H9 (cell line): ENCODE measurements at regions not wholly inside any gene's neighbourhood (a gene's known extent, or its start where the extent isn't known, plus 50 kb on each side); places are given as distances from the start of the nearest gene placed in this dataset.

Experiments used
- DNase-seq: peaks from one replicate; pipeline ENCODE4 v3.0.0-alpha.2; 2017
- H2AFZ ChIP-seq: one replicate; pipeline ENCODE4 v1.6.1; 2013; ENCODE audit warnings: mild to moderate bottlenecking, low read length, control low read depth, moderate library complexity
- H2AK5ac ChIP-seq: 2 replicates; pipeline ENCODE4 v1.6.1; 2013; ENCODE audit warnings: low read length, control low read depth, mixed read lengths; ENCODE audit not compliant: insufficient read length
- H2BK120ac ChIP-seq: one replicate; pipeline ENCODE4 v1.6.1; 2013; ENCODE audit warnings: low read depth, mild to moderate bottlenecking, low read length, control low read depth, inconsistent platforms; ENCODE audit not compliant: poor library complexity, severe bottlenecking
- H2BK12ac ChIP-seq: 2 replicates; pipeline ENCODE4 v1.6.1; 2013; ENCODE audit warnings: low read length, control low read depth, mixed read lengths, low read depth; ENCODE audit not compliant: insufficient read length
- H2BK15ac ChIP-seq: 2 replicates; pipeline ENCODE4 v1.6.1; 2013; ENCODE audit warnings: low read depth, low read length, control low read depth
- H2BK20ac ChIP-seq: one replicate; pipeline ENCODE4 v1.6.1; 2013; ENCODE audit warnings: low read depth, mild to moderate bottlenecking, low read length, control low read depth, inconsistent platforms; ENCODE audit not compliant: poor library complexity, severe bottlenecking
- H2BK5ac ChIP-seq: 2 replicates; pipeline ENCODE4 v1.6.1; 2013; ENCODE audit warnings: low read length, control low read depth, mixed read lengths; ENCODE audit not compliant: insufficient read length
- H3K14ac ChIP-seq: 2 replicates; pipeline ENCODE4 v1.6.1; 2013; ENCODE audit warnings: low read length, control low read depth; ENCODE audit not compliant: insufficient read depth
- H3K18ac ChIP-seq: 2 replicates; pipeline ENCODE4 v1.6.1; 2013; ENCODE audit warnings: low read depth, mild to moderate bottlenecking, mixed read lengths, low read length, control low read depth; ENCODE audit not compliant: insufficient read length
- H3K23ac ChIP-seq: 2 replicates; pipeline ENCODE4 v1.6.1; 2013; ENCODE audit warnings: low read length, control low read depth, mixed read lengths, low read depth; ENCODE audit not compliant: insufficient read length
- H3K23me2 ChIP-seq: 2 replicates; pipeline ENCODE4 v1.6.1; 2013; ENCODE audit warnings: low read depth, mild to moderate bottlenecking, mixed read lengths, low read length, control low read depth; ENCODE audit not compliant: insufficient read length, poor library complexity, severe bottlenecking
- H3K27ac ChIP-seq: 2 replicates; pipeline ENCODE4 v1.5.1; 2013; ENCODE audit warnings: low read length, control low read depth, mixed read lengths, low read depth; ENCODE audit not compliant: insufficient read length
- H3K27me3 ChIP-seq: 2 replicates; pipeline ENCODE4 v1.6.1; 2013; ENCODE audit warnings: low read length, control low read depth, inconsistent platforms; ENCODE audit not compliant: insufficient read depth
- H3K4ac ChIP-seq: 2 replicates; pipeline ENCODE4 v1.6.1; 2013; ENCODE audit warnings: low read depth, mild to moderate bottlenecking, control low read depth, inconsistent platforms, low read length, moderate library complexity
- H3K4me1 ChIP-seq: 2 replicates; pipeline ENCODE4 v1.6.1; 2013; ENCODE audit warnings: low read length, control low read depth, inconsistent platforms; ENCODE audit not compliant: insufficient read depth
- H3K4me2 ChIP-seq: 2 replicates; pipeline ENCODE4 v1.6.1; 2013; ENCODE audit warnings: low read length, control low read depth, mixed read lengths; ENCODE audit not compliant: insufficient read length, insufficient read depth
- H3K56ac ChIP-seq: 2 replicates; pipeline ENCODE4 v1.6.1; 2013; ENCODE audit warnings: low read depth, mild to moderate bottlenecking, mixed read lengths, low read length, control low read depth; ENCODE audit not compliant: insufficient read length
- H3K79me1 ChIP-seq: 2 replicates; pipeline ENCODE4 v1.6.1; 2013; ENCODE audit warnings: low read depth, mild to moderate bottlenecking, moderate library complexity, low read length, control low read depth, inconsistent platforms; ENCODE audit not compliant: insufficient read depth, poor library complexity, severe bottlenecking
- H3K79me2 ChIP-seq: 2 replicates; pipeline ENCODE4 v1.6.1; 2013; ENCODE audit warnings: low read length, control low read depth, inconsistent platforms; ENCODE audit not compliant: insufficient read depth
- H3K9ac ChIP-seq: 2 replicates; pipeline ENCODE4 v1.6.1; 2013; ENCODE audit warnings: low read length, control low read depth, mixed read lengths; ENCODE audit not compliant: insufficient read length; ENCODE audit errors: extremely low read depth
- H3K9me3 ChIP-seq: one replicate; pipeline ENCODE4 v1.6.1; 2013; ENCODE audit warnings: low read depth, low read length, inconsistent platforms; ENCODE audit not compliant: control insufficient read depth
- H3T11ph ChIP-seq: one replicate; pipeline ENCODE4 v1.6.1; 2013; ENCODE audit warnings: mild to moderate bottlenecking, low read length, control low read depth, inconsistent platforms
- H4K20me1 ChIP-seq: one replicate; pipeline ENCODE4 v1.6.1; 2013; ENCODE audit not compliant: control insufficient read depth, insufficient read length, insufficient read depth
- H4K5ac ChIP-seq: 2 replicates; pipeline ENCODE4 v1.6.1; 2013; ENCODE audit warnings: low read depth, mild to moderate bottlenecking, mixed read lengths, low read length, control low read depth; ENCODE audit not compliant: insufficient read length
- H4K8ac ChIP-seq: replicated peaks from 2 replicates; pipeline ENCODE4 v1.6.1; 2013; ENCODE audit warnings: low read length, control low read depth, mixed read lengths, low read depth; ENCODE audit not compliant: insufficient read length
- H4K91ac ChIP-seq: 2 replicates; pipeline ENCODE4 v1.6.1; 2013; ENCODE audit warnings: low read depth, mild to moderate bottlenecking, moderate library complexity, mixed read lengths, low read length, control low read depth; ENCODE audit not compliant: insufficient read length
- H3K27ac Mint-ChIP-seq, 3 experiments: 2 replicates in 2 of 3; 3 replicates in 1 of 3; pipeline ENCODE4 v1.8.0; 2020 to 2021; ENCODE audit warnings: mixed read lengths in 3 of 3, mild to moderate bottlenecking in 1 of 3, moderate library complexity in 1 of 3
- H3K27me3 Mint-ChIP-seq: 2 replicates; pipeline ENCODE4 v1.8.0; 2021; ENCODE audit warnings: low read depth, mild to moderate bottlenecking, moderate library complexity, mixed read lengths
- H3K36me3 Mint-ChIP-seq, 3 experiments: 2 replicates in 2 of 3; 3 replicates in 1 of 3; pipeline ENCODE4 v1.8.0; 2020 to 2021; ENCODE audit warnings: low read depth in 3 of 3, mixed read lengths in 3 of 3; ENCODE audit not compliant: insufficient read depth in 1 of 3
- H3K4me1 Mint-ChIP-seq, 2 experiments: 2 replicates each; pipeline ENCODE4 v1.8.0; 2020; ENCODE audit warnings: mixed read lengths in 2 of 2
- H3K4me3 Mint-ChIP-seq, 2 experiments: 2 replicates in 1 of 2; 3 replicates in 1 of 2; pipeline ENCODE4 v1.8.0; 2020 to 2021; ENCODE audit warnings: mild to moderate bottlenecking in 2 of 2, mixed read lengths in 2 of 2, moderate library complexity in 1 of 2
- H3K9me3 Mint-ChIP-seq, 2 experiments: 2 replicates in 1 of 2; 3 replicates in 1 of 2; pipeline ENCODE4 v1.8.0; 2020; ENCODE audit warnings: mild to moderate bottlenecking in 2 of 2, mixed read lengths in 2 of 2, moderate library complexity in 1 of 2
- TF ChIP-seq, protein P1 (sequence below): fragments of 200-600 bp; sonication (generic); conservative IDR thresholded peaks from 3 replicates; pipeline ENCODE4 v1.8.0; 2021; ENCODE audit warnings: antibody characterized with exemption, mild to moderate bottlenecking

- H3K9ac ChIP-seq, result no peak overlapping the region
- no peak overlapping the region for H2AFZ ChIP-seq
- no peak overlapping the region for H2BK5ac ChIP-seq
- H3K9me3 ChIP-seq, result no peaks in the 10 kb centered on the region
- H3K4me2 ChIP-seq, result no peak overlapping the region
- Mint-ChIP-seq H3K9me3 (peaks cover 3 to 14% of the 10 kb centered on the region in 2 experiments; a peak in 4 of 5 replicates), H3K4me3 (no peak overlapping the region), H3K27me3 (no peaks in the 10 kb centered on the region), H3K36me3 (peaks cover 0 to 5% (median 0%) of the 10 kb centered on the region in 3 experiments; a peak in 3 of 7 replicates), H3K27ac (no peak overlapping the region), H3K4me1 (no peaks in the 10 kb centered on the region)
- H3K4ac ChIP-seq, result no peak overlapping the region
- H4K20me1 ChIP-seq, result no peaks in the 10 kb centered on the region
- H3K23me2 ChIP-seq, result no peaks in the 10 kb centered on the region
- no peaks in the 10 kb centered on the region for H3K79me2 ChIP-seq
- H3K23ac ChIP-seq, result no peak overlapping the region
- H2BK12ac ChIP-seq, result no peak overlapping the region
- H3K27ac ChIP-seq, result no peak overlapping the region
- no peak overlapping the region for H4K91ac ChIP-seq
- H3K4me1 ChIP-seq, result no peaks in the 10 kb centered on the region
- no peaks in the 10 kb centered on the region for H3K27me3 ChIP-seq
- H2BK120ac ChIP-seq, result no peak overlapping the region
- H2BK15ac ChIP-seq, result no peak overlapping the region
- H3K56ac ChIP-seq, result no peak overlapping the region
- no peak overlapping the region for H2AK5ac ChIP-seq
- H2BK20ac ChIP-seq, result no peak overlapping the region
- TF ChIP-seq, protein P1, sequence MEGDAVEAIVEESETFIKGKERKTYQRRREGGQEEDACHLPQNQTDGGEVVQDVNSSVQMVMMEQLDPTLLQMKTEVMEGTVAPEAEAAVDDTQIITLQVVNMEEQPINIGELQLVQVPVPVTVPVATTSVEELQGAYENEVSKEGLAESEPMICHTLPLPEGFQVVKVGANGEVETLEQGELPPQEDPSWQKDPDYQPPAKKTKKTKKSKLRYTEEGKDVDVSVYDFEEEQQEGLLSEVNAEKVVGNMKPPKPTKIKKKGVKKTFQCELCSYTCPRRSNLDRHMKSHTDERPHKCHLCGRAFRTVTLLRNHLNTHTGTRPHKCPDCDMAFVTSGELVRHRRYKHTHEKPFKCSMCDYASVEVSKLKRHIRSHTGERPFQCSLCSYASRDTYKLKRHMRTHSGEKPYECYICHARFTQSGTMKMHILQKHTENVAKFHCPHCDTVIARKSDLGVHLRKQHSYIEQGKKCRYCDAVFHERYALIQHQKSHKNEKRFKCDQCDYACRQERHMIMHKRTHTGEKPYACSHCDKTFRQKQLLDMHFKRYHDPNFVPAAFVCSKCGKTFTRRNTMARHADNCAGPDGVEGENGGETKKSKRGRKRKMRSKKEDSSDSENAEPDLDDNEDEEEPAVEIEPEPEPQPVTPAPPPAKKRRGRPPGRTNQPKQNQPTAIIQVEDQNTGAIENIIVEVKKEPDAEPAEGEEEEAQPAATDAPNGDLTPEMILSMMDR, result no peak
- no peak overlapping the region for H4K5ac ChIP-seq
- no peak for DNase-seq
- no peaks in the 10 kb centered on the region for H3K79me1 ChIP-seq
- H3K18ac ChIP-seq, result no peak overlapping the region
- H4K8ac ChIP-seq, result no peak overlapping the region
- no peak overlapping the region for H3K14ac ChIP-seq
- no peak overlapping the region for H3T11ph ChIP-seq
Measured at GRCh38 chr6:155770313-155770712, 314.7 kb upstream of the NOX3 start.
